Activated CD8-positive, alpha-beta T cell treated with anti-CD3 and anti-CD28 coated beads for 36 hours (primary cell): ENCODE measurements at regions not wholly inside any gene's neighbourhood (a gene's known extent, or its start where the extent isn't known, plus 50 kb on each side); places are given as distances from the start of the nearest gene placed in this dataset.

Source experiments
- ATAC-seq: fragments of 200-7000 bp; cut with Tn5 transposase; one replicate; pipeline ENCODE4 v1.10.0; 2021; ENCODE audit warnings: mild to moderate bottlenecking, moderate library complexity
- CTCF ChIA-PET: fragments of 350-600 bp; sonication (Branson Sonifier 250); formaldehyde crosslinking; loops from one replicate; lab custom pipeline; 2021; ENCODE audit warnings: antibody characterized with exemption; lab: Charles Lee
- POLR2A ChIA-PET: fragments of 350-600 bp; sonication (Branson Sonifier 250); formaldehyde crosslinking; loops from one replicate; lab custom pipeline; 2021; ENCODE audit warnings: antibody characterized with exemption; lab: Charles Lee
- DNase-seq: peaks from one replicate; pipeline ENCODE4 v3.0.0-alpha.2; 2020
- H3K27ac Mint-ChIP-seq: one replicate; pipeline ENCODE4 v1.8.0; 2021; ENCODE audit warnings: mild to moderate bottlenecking, mixed read lengths
- H3K27me3 Mint-ChIP-seq: one replicate; pipeline ENCODE4 v1.8.0; 2021; ENCODE audit warnings: mixed read lengths
- H3K36me3 Mint-ChIP-seq: one replicate; pipeline ENCODE4 v1.8.0; 2021; ENCODE audit warnings: low read depth, mixed read lengths
- H3K4me1 Mint-ChIP-seq: one replicate; pipeline ENCODE4 v1.8.0; 2021; ENCODE audit warnings: low read depth, mixed read lengths
- H3K4me3 Mint-ChIP-seq: one replicate; pipeline ENCODE4 v1.8.0; 2021; ENCODE audit warnings: mild to moderate bottlenecking, moderate library complexity, mixed read lengths
- H3K9me3 Mint-ChIP-seq: one replicate; pipeline ENCODE4 v1.8.0; 2021; ENCODE audit warnings: mixed read lengths
- CTCF ChIP-seq: fragments of 200-600 bp; IDR thresholded peaks from one replicate; pipeline ENCODE4 v1.8.0; 2022; ENCODE audit warnings: antibody characterized with exemption, mild to moderate bottlenecking
- intact Hi-C: fragments of 100-400 bp; cut with micrococcal nuclease; formaldehyde crosslinking; loops from one replicate; pipeline ENCODE4 v1.10.0; 2022

- Mint-ChIP-seq H3K4me3 (no peak overlapping the region), H3K27ac (no peak overlapping the region), H3K36me3 (no peaks in the 10 kb centered on the region), H3K4me1 (no peaks in the 10 kb centered on the region), H3K9me3 (no peaks in the 10 kb centered on the region), H3K27me3 (no peaks in the 10 kb centered on the region)
- ChIA-PET CTCF (no interaction called here), POLR2A (no interaction called here)
- intact Hi-C loops, result no loop called here
- DNase-seq (no peak), ATAC-seq (peak; percentile 45)
- no peak for TF ChIP-seq CTCF
Observed at GRCh38 chr2:60400462-60401246, 152.8 kb downstream of the BCL11A start.

GRCh38 chr2:60394463-60394862 lies 159.0 kb downstream of the BCL11A start:
- no peak for DNase-seq
- CTCF ChIA-PET, result no interaction called here
- Mint-ChIP-seq H3K27me3 (no peaks in the 10 kb centered on the region), H3K9me3 (no peaks in the 10 kb centered on the region), H3K4me1 (no peaks in the 10 kb centered on the region), H3K27ac (no peak overlapping the region), H3K36me3 (no peaks in the 10 kb centered on the region), H3K4me3 (no peak overlapping the region)
- ATAC-seq, result no peak
- no peak for TF ChIP-seq CTCF
- intact Hi-C loops, result no loop called here
- POLR2A ChIA-PET, result no interaction called here

- POLR2A ChIA-PET, result no interaction called here
- Mint-ChIP-seq H3K36me3 (no peaks in the 10 kb centered on the region), H3K4me3 (no peak overlapping the region), H3K9me3 (no peaks in the 10 kb centered on the region), H3K4me1 (no peaks in the 10 kb centered on the region), H3K27me3 (no peaks in the 10 kb centered on the region), H3K27ac (no peak overlapping the region)
- CTCF ChIA-PET, result no interaction called here
- intact Hi-C loops, result no loop called here
- ATAC-seq (no peak), DNase-seq (no peak)
- no peak for TF ChIP-seq CTCF
Observed at GRCh38 chr2:60391649-60392375, 161.6 kb downstream of the BCL11A start.

- no peaks in the 10 kb centered on the region for H3K36me3 Mint-ChIP-seq
- no peak overlapping the region for H3K27ac Mint-ChIP-seq
- H3K27me3 Mint-ChIP-seq, result no peaks in the 10 kb centered on the region
- H3K9me3 Mint-ChIP-seq, result no peaks in the 10 kb centered on the region
- intact Hi-C loops, result no loop called here
- H3K4me1 Mint-ChIP-seq, result no peaks in the 10 kb centered on the region
- ChIA-PET POLR2A (no interaction called here), CTCF (no interaction called here)
- no peak for TF ChIP-seq CTCF
- no peak overlapping the region for H3K4me3 Mint-ChIP-seq
- DNase-seq, result no peak
- ATAC-seq, result no peak
Observed at GRCh38 chr2:60391230-60391629, 162.2 kb downstream of the BCL11A start.

- no peak overlapping the region for H3K4me3 Mint-ChIP-seq
- no peaks in the 10 kb centered on the region for H3K4me1 Mint-ChIP-seq
- no peak for TF ChIP-seq CTCF
- intact Hi-C loops, result no loop called here
- CTCF ChIA-PET, result no interaction called here
- no peaks in the 10 kb centered on the region for H3K36me3 Mint-ChIP-seq
- no peaks in the 10 kb centered on the region for H3K27me3 Mint-ChIP-seq
- DNase-seq (no peak), ATAC-seq (no peak)
- POLR2A ChIA-PET, result no interaction called here
- H3K27ac Mint-ChIP-seq, result no peak overlapping the region
- no peaks in the 10 kb centered on the region for H3K9me3 Mint-ChIP-seq
Observed at GRCh38 chr2:60386436-60386835, 167.0 kb downstream of the BCL11A start.
